Panc1 (cell line): ENCODE measurements at regions not wholly inside any gene's neighbourhood (a gene's known extent, or its start where the extent isn't known, plus 50 kb on each side); places are given as distances from the start of the nearest gene placed in this dataset.

Source experiments
- POLR2AphosphoS5 ChIP-seq: IDR thresholded peaks from 2 replicates; pipeline ENCODE4 v1.6.1; 2012; ENCODE audit warnings: mild to moderate bottlenecking, low read depth, low read length, moderate library complexity
- SIN3A ChIP-seq: IDR thresholded peaks from 2 replicates; pipeline ENCODE4 v1.6.1; 2012; ENCODE audit warnings: low read depth, mild to moderate bottlenecking, low read length, moderate library complexity, borderline replicate concordance; ENCODE audit not compliant: insufficient read depth
- TF ChIP-seq, protein P1 (sequence below): fragments of 450-650 bp; IDR thresholded peaks from 2 replicates; pipeline ENCODE4 v1.5.1; 2017; ENCODE audit warnings: mild to moderate bottlenecking
- TF ChIP-seq, protein P2 (sequence below), 2 experiments: IDR thresholded peaks; 2 replicates each; pipeline ENCODE4 v1.6.1; 2011 to 2012; ENCODE audit warnings: low read depth in 2 of 2, control low read depth in 1 of 2, low read length in 1 of 2, mild to moderate bottlenecking in 1 of 2, moderate library complexity in 1 of 2; ENCODE audit not compliant: insufficient read depth in 1 of 2

DNA sequence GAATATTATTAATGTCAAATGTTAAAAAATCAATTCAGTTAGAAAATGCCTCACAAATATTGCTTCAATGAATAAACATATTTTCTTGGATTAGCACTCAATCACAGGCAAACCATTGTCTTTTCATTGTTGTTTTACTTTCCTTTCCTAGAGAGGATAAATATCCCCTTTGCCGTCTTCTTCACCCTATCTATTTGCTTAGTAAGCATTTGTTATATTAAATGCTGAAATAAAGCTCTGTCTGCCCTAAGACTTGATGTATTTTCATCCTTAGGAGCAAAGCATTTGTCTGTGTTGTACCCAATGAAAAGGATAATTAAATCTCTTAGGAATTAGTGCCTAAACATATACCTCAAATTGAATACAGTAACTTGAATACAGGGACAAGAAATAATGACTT, 1071.2 kb upstream of the GYPC start:
- TF ChIP-seq, protein P1, sequence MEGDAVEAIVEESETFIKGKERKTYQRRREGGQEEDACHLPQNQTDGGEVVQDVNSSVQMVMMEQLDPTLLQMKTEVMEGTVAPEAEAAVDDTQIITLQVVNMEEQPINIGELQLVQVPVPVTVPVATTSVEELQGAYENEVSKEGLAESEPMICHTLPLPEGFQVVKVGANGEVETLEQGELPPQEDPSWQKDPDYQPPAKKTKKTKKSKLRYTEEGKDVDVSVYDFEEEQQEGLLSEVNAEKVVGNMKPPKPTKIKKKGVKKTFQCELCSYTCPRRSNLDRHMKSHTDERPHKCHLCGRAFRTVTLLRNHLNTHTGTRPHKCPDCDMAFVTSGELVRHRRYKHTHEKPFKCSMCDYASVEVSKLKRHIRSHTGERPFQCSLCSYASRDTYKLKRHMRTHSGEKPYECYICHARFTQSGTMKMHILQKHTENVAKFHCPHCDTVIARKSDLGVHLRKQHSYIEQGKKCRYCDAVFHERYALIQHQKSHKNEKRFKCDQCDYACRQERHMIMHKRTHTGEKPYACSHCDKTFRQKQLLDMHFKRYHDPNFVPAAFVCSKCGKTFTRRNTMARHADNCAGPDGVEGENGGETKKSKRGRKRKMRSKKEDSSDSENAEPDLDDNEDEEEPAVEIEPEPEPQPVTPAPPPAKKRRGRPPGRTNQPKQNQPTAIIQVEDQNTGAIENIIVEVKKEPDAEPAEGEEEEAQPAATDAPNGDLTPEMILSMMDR: no peak
- TF ChIP-seq POLR2AphosphoS5: no peak
- TF ChIP-seq, protein P2, sequence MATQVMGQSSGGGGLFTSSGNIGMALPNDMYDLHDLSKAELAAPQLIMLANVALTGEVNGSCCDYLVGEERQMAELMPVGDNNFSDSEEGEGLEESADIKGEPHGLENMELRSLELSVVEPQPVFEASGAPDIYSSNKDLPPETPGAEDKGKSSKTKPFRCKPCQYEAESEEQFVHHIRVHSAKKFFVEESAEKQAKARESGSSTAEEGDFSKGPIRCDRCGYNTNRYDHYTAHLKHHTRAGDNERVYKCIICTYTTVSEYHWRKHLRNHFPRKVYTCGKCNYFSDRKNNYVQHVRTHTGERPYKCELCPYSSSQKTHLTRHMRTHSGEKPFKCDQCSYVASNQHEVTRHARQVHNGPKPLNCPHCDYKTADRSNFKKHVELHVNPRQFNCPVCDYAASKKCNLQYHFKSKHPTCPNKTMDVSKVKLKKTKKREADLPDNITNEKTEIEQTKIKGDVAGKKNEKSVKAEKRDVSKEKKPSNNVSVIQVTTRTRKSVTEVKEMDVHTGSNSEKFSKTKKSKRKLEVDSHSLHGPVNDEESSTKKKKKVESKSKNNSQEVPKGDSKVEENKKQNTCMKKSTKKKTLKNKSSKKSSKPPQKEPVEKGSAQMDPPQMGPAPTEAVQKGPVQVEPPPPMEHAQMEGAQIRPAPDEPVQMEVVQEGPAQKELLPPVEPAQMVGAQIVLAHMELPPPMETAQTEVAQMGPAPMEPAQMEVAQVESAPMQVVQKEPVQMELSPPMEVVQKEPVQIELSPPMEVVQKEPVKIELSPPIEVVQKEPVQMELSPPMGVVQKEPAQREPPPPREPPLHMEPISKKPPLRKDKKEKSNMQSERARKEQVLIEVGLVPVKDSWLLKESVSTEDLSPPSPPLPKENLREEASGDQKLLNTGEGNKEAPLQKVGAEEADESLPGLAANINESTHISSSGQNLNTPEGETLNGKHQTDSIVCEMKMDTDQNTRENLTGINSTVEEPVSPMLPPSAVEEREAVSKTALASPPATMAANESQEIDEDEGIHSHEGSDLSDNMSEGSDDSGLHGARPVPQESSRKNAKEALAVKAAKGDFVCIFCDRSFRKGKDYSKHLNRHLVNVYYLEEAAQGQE (IDR thresholded peaks at IDR 0.05; ENCODE audit: insufficient read depth in 1 of 2, low read depth in 2 of 2, low read length in 1 of 2): no peak
- TF ChIP-seq SIN3A: no peak
